Body of pancreas (tissue), 4 donors: ENCODE measurements at regions not wholly inside any gene's neighbourhood (a gene's known extent, or its start where the extent isn't known, plus 50 kb on each side); places are given as distances from the start of the nearest gene placed in this dataset.

Experiments
- ATAC-seq: fragments of 150-250 bp; one replicate; pipeline ENCODE4 v1.9.1; 2016
- DNase-seq, 4 donors: peaks; one replicate each; pipeline ENCODE4 v3.0.0-alpha.2; 2019
- H3K27ac ChIP-seq, 4 donors: fragments of 200-600 bp; sonication (generic); 1 replicate in 3 of 4; 2 replicates in 1 of 4; pipeline versions ENCODE4 v1.5.1 to v1.6.1; 2016 to 2019; ENCODE audit warnings: mild to moderate bottlenecking in 1 of 4, mixed read lengths in 1 of 4, moderate library complexity in 1 of 4
- H3K27me3 ChIP-seq, 2 donors: fragments of 200-600 bp; sonication (generic); one replicate each; pipeline ENCODE4 v1.6.0; 2016; ENCODE audit warnings: mild to moderate bottlenecking in 1 of 2
- H3K36me3 ChIP-seq, 2 donors: fragments of 200-600 bp; sonication (generic); replicated peaks in 1 of 2; 2 replicates each; pipeline ENCODE4 v1.5.1; 2016; ENCODE audit warnings: low read depth in 2 of 2; ENCODE audit not compliant: insufficient read depth in 1 of 2
- H3K4me1 ChIP-seq: fragments of 200-600 bp; sonication (generic); one replicate; pipeline ENCODE4 v1.6.0; 2016
- H3K4me3 ChIP-seq, 2 donors: fragments of 200-600 bp; sonication (generic); 1 replicate in 1 of 2; 2 replicates in 1 of 2; pipeline ENCODE4 v1.5.1; 2016 to 2019
- H3K9me3 ChIP-seq, 3 donors: fragments of 200-600 bp; sonication (generic); 1 replicate in 2 of 3; 2 replicates in 1 of 3; pipeline ENCODE4 v1.5.1; 2016
- CTCF ChIP-seq, 7 experiments: fragments of 450-650 bp in 4 of 7; fragments of 200-600 bp in 3 of 7; sonication (generic) in 3 of 7; IDR thresholded peaks; one replicate each; pipeline ENCODE4 v1.5.1; 2016 to 2019; ENCODE audit warnings: antibody characterized with exemption in 7 of 7
- POLR2A ChIP-seq, 3 donors: fragments of 450-650 bp; IDR thresholded peaks; one replicate each; pipeline ENCODE4 v1.6.1; 2016; ENCODE audit warnings: antibody characterized with exemption in 3 of 3, mild to moderate bottlenecking in 2 of 3
- WGBS, 2 donors: methylation state at CpG; one replicate each; pipeline ENCODE4 v1.1.5; 2017; 5-methylcytosine and 5-hydroxymethylcytosine counted together
- intact Hi-C: fragments of 100-400 bp; cut with DNase I; formaldehyde crosslinking; loops from one replicate; pipeline ENCODE4 v1.15.1; 2023

GRCh38 chr12:97751704-97752103 is 289.1 kb downstream of the RMST start:
- WGBS, 2 donors, result 57 to 67% methylated on average over 3 of the region's 3 CpGs
- no peak for TF ChIP-seq CTCF (IDR thresholded peaks at IDR 0.05)
- no peak for TF ChIP-seq POLR2A (IDR thresholded peaks at IDR 0.05)
- no peaks in the 10 kb centered on the region for H3K9me3 ChIP-seq
- ATAC-seq, result no peak
- H3K4me3 ChIP-seq, result no peak overlapping the region
- no peak for DNase-seq
- H3K36me3 ChIP-seq, result no peaks in the 10 kb centered on the region
- no peaks in the 10 kb centered on the region for H3K4me1 ChIP-seq
- no peaks in the 10 kb centered on the region for H3K27me3 ChIP-seq
- H3K27ac ChIP-seq, result no peak overlapping the region
- intact Hi-C loops, result no loop called here

GRCh38 chr12:97752129-97752528 is 289.5 kb downstream of the RMST start:
- no peak overlapping the region for H3K27ac ChIP-seq
- H3K4me3 ChIP-seq, result no peak overlapping the region
- no peaks in the 10 kb centered on the region for H3K36me3 ChIP-seq
- no peaks in the 10 kb centered on the region for H3K9me3 ChIP-seq
- intact Hi-C loops, result no loop called here
- H3K4me1 ChIP-seq, result no peaks in the 10 kb centered on the region
- DNase-seq (no peak), ATAC-seq (no peak)
- no peaks in the 10 kb centered on the region for H3K27me3 ChIP-seq
- TF ChIP-seq CTCF (IDR thresholded peaks at IDR 0.05) (no peak), POLR2A (IDR thresholded peaks at IDR 0.05) (no peak)

GRCh38 chr12:97753332-97753731 is 290.7 kb downstream of the RMST start:
- Histone ChIP-seq H3K36me3 (no peaks in the 10 kb centered on the region), H3K4me3 (no peak overlapping the region), H3K4me1 (no peaks in the 10 kb centered on the region), H3K27me3 (no peaks in the 10 kb centered on the region), H3K9me3 (no peaks in the 10 kb centered on the region), H3K27ac (no peak overlapping the region)
- TF ChIP-seq CTCF (IDR thresholded peaks at IDR 0.05), result no peak
- no peak for TF ChIP-seq POLR2A (IDR thresholded peaks at IDR 0.05)
- intact Hi-C loops, result no loop called here
- whole genome bisulfite sequencing, 2 donors, result 58 to 60% methylated on average over 2 of the region's 2 CpGs
- DNase-seq, result no peak
- ATAC-seq, result no peak

- no peak overlapping the region for H3K4me3 ChIP-seq
- no peak for ATAC-seq
- no peaks in the 10 kb centered on the region for H3K36me3 ChIP-seq
- intact Hi-C loops, result no loop called here
- TF ChIP-seq POLR2A (IDR thresholded peaks at IDR 0.05) (no peak), CTCF (IDR thresholded peaks at IDR 0.05) (no peak)
- no peaks in the 10 kb centered on the region for H3K4me1 ChIP-seq
- no peak for DNase-seq
- 71% methylated on average over 3 of the region's 3 CpGs for WGBS, 2 donors
- H3K27ac ChIP-seq, result no peak overlapping the region
- no peaks in the 10 kb centered on the region for H3K27me3 ChIP-seq
- no peaks in the 10 kb centered on the region for H3K9me3 ChIP-seq
These were observed 291.7 kb downstream of the RMST start for GRCh38 chr12:97754306-97754705.

- 57 to 59% methylated on average over 10 of the region's 10 CpGs for WGBS, 2 donors
- ATAC-seq, result no peak
- Histone ChIP-seq H3K27ac (no peak overlapping the region), H3K4me3 (no peak overlapping the region), H3K27me3 (no peaks in the 10 kb centered on the region), H3K9me3 (no peaks in the 10 kb centered on the region), H3K36me3 (no peaks in the 10 kb centered on the region), H3K4me1 (no peaks in the 10 kb centered on the region)
- no peak for DNase-seq
- TF ChIP-seq POLR2A (IDR thresholded peaks at IDR 0.05) (no peak), CTCF (IDR thresholded peaks at IDR 0.05) (no peak)
- intact Hi-C loops, result no loop called here
These were observed 293.6 kb downstream of the RMST start for GRCh38 chr12:97756066-97756666.
